ENCODE measurements at regions not wholly inside any gene's neighbourhood (a gene's known extent, or its start where the extent isn't known, plus 50 kb on each side); places are given as distances from the start of the nearest gene placed in this dataset.

DNA sequence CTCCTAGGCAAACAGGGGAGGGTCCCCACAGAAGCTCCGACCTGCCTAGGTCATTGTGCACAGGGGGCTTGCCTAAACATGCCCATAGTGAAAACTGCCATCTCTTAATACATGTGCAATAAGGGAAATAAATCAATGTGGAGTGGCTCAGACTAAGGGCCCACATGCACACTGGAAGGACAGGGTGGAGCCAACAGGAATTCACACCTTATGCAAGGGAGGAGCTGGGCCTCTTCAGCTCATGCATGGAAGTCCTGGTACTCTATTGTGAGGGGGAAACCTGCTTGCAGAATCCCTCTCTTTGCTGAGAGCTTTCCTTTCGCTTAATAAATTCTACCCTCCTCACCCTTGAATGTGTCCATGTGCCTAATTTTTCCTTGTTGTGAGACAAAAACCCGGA lies 815.8 kb downstream of the EFNA5 start:
- Mint-ChIP-seq H3K27ac (no peak overlapping the region), H3K36me3 (ENCODE audit: low read depth) (no peaks in the 10 kb centered on the region), H3K4me1 (ENCODE audit: low read depth) (no peaks in the 10 kb centered on the region), H3K27me3 (ENCODE audit: low read depth) (no peaks in the 10 kb centered on the region), H3K4me3 (no peak overlapping the region), H3K9me3 (peaks cover 5% of the 10 kb centered on the region)
- no peak for DNase-seq (ENCODE audit: low spot score)

DNA sequence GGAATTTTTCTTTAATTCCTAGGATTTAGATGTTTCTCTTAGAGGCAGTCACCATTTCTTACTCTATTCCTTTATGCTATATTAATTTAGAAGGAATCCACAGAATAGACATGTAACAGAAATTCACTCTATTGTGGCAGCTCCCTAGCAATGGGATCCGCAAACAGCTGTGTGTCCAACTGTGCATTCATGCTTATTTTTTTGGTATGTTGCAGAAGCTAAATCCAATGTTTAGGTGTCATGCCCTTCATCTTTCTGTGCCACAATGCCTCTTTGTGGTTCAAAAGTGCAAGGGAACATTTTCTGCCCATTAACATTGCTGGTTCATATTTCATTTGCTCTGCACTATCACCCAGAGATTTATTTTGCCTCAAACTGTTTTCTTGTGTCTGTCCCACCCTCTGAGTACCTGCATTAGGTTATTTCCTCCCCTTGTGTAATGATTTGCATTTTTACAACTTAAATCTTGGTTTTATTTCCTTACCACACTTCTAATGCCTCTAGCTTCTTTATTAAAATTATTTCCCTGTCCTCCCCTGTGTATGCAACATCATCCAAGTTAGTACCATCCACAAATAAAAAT lies 816.5 kb downstream of the EFNA5 start:
- Mint-ChIP-seq H3K36me3 (ENCODE audit: low read depth) (no peaks in the 10 kb centered on the region), H3K27me3 (ENCODE audit: low read depth) (no peaks in the 10 kb centered on the region), H3K4me3 (no peak overlapping the region), H3K9me3 (peaks cover 1% of the 10 kb centered on the region), H3K27ac (no peak overlapping the region), H3K4me1 (ENCODE audit: low read depth) (no peaks in the 10 kb centered on the region)
- DNase-seq (ENCODE audit: low spot score): no peak

DNA sequence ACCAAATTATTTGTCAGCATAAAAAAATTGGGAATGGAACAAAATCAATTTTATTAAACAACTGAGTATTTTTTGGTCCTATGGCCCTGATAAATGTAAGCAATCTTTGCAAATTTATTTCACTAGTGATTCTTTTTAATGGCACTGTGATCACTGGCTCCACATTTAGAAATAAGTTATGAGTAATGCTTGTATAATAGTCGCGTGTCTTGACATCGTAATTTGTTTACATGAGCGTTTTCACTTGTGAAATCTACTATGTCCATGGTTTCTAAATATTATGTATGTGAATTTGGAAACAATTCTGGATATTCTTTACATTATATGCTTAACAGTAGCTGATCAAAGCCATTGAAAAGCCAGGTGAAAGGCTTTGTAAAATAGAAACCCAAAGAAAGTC lies 817.5 kb downstream of the EFNA5 start:
- DNase-seq (ENCODE audit: low spot score): no peak
- Mint-ChIP-seq H3K27me3 (ENCODE audit: low read depth) (no peaks in the 10 kb centered on the region), H3K27ac (no peak overlapping the region), H3K9me3 (no peaks in the 10 kb centered on the region), H3K4me3 (no peak overlapping the region), H3K4me1 (ENCODE audit: low read depth) (no peaks in the 10 kb centered on the region), H3K36me3 (ENCODE audit: low read depth) (no peaks in the 10 kb centered on the region)

DNA sequence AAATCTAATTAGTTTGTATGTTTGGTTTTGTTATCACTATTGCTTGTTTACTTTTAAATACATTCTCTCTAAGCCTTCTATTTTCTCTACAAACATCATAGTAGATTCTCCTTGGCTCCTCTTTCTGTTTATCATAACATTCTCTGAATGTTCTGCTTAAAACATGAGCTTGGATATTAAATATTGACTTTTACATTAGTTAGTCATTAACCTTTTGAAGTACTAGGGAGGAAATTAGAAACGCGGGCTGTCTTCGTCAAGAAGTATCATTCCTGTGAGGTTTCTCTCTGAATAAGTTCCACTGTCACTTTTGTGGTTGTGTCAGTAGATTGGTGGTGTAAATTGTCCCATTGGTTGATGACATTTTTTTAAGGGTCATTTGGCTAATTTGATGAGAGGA lies 821.5 kb downstream of the EFNA5 start:
- H3K27me3 Mint-ChIP-seq (ENCODE audit: low read depth): no peaks in the 10 kb centered on the region
- H3K36me3 Mint-ChIP-seq (ENCODE audit: low read depth): no peaks in the 10 kb centered on the region
- no peak overlapping the region for H3K27ac Mint-ChIP-seq
- no peaks in the 10 kb centered on the region for H3K4me1 Mint-ChIP-seq (ENCODE audit: low read depth)
- H3K9me3 Mint-ChIP-seq: no peaks in the 10 kb centered on the region
- no peak for DNase-seq (ENCODE audit: low spot score)
- no peak overlapping the region for H3K4me3 Mint-ChIP-seq

DNA sequence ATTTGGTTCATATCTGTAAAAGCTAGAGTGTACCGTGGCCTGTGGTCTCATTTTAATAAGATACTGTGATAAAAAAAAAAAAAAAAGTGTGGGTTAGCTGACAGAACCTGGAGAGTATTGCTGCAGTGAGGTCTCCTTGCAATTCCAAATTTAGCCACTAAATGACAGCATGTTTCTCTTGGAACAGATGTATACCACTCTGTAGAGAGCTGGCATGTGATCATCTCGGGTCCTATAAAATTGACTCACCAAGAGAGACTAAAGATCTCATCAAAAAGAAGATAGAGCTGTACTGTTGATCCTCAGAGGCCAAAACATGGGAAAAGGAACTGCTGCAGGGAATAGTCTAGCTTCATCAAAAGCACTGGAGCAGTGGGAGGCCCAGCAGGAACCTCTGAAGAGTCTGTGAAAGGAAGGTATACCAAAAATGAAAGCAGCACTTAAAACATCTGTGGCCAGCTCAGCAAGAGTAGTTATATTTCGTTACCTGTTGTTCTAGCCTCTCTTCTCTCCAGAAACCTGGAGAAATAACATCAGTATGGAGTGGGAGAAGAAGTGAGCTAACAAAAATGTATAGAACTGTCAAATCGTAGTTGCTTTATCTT lies 826.8 kb downstream of the EFNA5 start:
- H3K4me1 Mint-ChIP-seq (ENCODE audit: low read depth): no peaks in the 10 kb centered on the region
- H3K4me3 Mint-ChIP-seq: no peak overlapping the region
- H3K36me3 Mint-ChIP-seq (ENCODE audit: low read depth): no peaks in the 10 kb centered on the region
- peaks cover 7% of the 10 kb centered on the region for H3K9me3 Mint-ChIP-seq
- no peak overlapping the region for H3K27ac Mint-ChIP-seq
- DNase-seq (ENCODE audit: low spot score): no peak
- H3K27me3 Mint-ChIP-seq (ENCODE audit: low read depth): no peaks in the 10 kb centered on the region

DNA sequence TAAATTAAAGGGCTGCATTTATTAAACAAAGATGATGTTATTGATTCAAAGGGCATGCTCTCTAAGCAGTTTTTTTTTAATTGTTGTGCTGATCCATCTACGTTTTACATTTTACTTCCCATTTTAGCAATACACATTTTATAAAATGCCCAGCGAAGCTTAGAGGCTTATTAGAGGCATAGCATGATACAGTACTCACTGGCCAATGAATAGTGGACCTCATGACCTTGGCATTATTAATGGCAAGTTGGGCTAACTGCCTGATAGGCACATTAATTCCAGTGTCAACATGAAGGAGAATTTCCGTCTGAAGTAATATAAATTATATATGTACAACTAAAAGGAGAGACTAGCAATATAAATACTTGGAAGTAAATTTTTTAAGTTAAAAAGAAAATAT lies 837.2 kb downstream of the EFNA5 start:
- no peaks in the 10 kb centered on the region for H3K27me3 Mint-ChIP-seq (ENCODE audit: low read depth)
- no peaks in the 10 kb centered on the region for H3K4me1 Mint-ChIP-seq (ENCODE audit: low read depth)
- no peaks in the 10 kb centered on the region for H3K9me3 Mint-ChIP-seq
- no peak overlapping the region for H3K4me3 Mint-ChIP-seq
- H3K36me3 Mint-ChIP-seq (ENCODE audit: low read depth): no peaks in the 10 kb centered on the region
- H3K27ac Mint-ChIP-seq: no peak overlapping the region
- no peak for DNase-seq (ENCODE audit: low spot score)

DNA sequence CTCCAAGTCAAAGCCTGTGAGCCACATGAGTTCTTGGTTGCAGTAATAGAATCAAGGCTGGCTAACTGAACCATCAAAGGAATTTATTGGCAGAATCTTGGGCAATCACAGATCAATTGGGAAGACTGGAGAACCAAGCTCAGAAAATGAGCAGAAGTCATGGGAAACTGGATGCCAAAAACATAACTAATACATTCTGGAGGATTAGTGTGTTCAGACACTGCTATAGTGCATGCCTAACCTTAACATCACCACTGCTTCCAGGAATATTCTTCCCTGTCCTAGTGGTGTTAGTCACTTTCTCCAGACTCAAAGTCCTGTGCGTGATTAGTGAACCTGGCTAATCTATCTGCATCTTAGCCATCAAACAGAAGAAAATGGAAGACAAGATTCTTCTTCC lies 843.7 kb downstream of the EFNA5 start:
- H3K27me3 Mint-ChIP-seq (ENCODE audit: low read depth): no peaks in the 10 kb centered on the region
- H3K36me3 Mint-ChIP-seq (ENCODE audit: low read depth): no peaks in the 10 kb centered on the region
- no peak overlapping the region for H3K4me3 Mint-ChIP-seq
- H3K27ac Mint-ChIP-seq: no peak overlapping the region
- H3K4me1 Mint-ChIP-seq (ENCODE audit: low read depth): no peaks in the 10 kb centered on the region
- DNase-seq (ENCODE audit: low spot score): no peak
- H3K9me3 Mint-ChIP-seq: peaks cover 5% of the 10 kb centered on the region

DNA sequence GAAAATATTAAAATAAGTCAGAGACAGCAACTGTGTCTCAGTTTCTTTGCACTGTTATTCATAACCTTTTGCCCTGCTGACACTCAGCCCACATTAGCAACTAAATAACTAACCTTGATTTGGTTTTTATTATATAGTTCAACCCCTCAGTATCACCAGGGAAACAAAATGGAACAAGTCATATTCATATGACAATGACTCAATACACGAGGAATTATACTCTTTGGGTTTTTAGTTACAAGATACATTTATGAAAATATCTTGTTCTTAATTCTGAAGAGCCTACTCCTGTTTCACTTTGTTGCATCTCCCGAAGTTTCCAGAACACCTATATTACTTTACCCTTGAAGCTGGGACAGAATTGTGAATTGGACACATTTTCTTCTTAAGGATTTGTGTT lies 845.4 kb downstream of the EFNA5 start:
- DNase-seq (ENCODE audit: low spot score): no peak
- peaks cover 5% of the 10 kb centered on the region for H3K9me3 Mint-ChIP-seq
- H3K4me3 Mint-ChIP-seq: no peak overlapping the region
- no peaks in the 10 kb centered on the region for H3K36me3 Mint-ChIP-seq (ENCODE audit: low read depth)
- no peaks in the 10 kb centered on the region for H3K27me3 Mint-ChIP-seq (ENCODE audit: low read depth)
- no peaks in the 10 kb centered on the region for H3K4me1 Mint-ChIP-seq (ENCODE audit: low read depth)
- no peak overlapping the region for H3K27ac Mint-ChIP-seq

DNA sequence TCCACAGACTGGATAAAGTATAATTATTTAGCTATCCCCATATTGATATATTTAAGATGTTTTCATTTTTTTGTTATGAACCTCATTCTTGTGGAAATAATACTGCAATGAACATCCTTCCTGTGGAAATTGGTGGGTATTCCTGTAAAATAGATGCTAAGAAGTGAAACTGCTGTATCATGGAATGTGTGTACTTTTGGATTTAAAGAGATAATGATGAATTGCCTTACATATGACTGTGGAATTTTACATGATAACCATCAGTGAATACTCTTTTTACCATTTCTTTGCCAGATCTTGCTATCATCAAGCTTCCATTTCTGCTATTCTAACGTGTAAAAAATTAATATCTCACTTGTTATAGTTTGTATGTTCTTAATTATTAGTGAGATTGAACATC lies 847.9 kb downstream of the EFNA5 start:
- Mint-ChIP-seq H3K4me1 (ENCODE audit: low read depth) (no peaks in the 10 kb centered on the region), H3K27me3 (ENCODE audit: low read depth) (no peaks in the 10 kb centered on the region), H3K4me3 (no peak overlapping the region), H3K36me3 (ENCODE audit: low read depth) (no peaks in the 10 kb centered on the region), H3K9me3 (peaks cover 2% of the 10 kb centered on the region), H3K27ac (no peak overlapping the region)
- no peak for DNase-seq (ENCODE audit: low spot score)

DNA sequence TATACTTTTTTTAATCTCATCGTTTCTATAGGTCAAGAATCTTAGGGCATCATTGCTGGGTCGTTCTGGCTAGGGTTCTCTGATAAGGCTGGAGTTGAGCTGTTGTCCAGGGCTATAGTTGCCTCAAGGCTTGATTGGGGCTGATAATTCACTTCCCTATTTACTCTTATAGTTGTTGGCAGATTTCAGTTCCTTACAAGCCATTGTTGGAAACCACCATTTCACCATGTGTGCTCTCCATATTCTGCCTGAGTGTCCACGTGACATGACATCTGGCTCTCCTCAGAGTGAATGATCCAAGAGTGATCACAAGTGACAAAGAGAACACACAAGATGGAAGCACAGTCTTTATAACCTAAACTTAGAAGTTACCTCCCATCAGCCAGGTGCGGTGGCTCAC lies 852.2 kb downstream of the EFNA5 start:
- no peaks in the 10 kb centered on the region for H3K27me3 Mint-ChIP-seq (ENCODE audit: low read depth)
- H3K36me3 Mint-ChIP-seq (ENCODE audit: low read depth): no peaks in the 10 kb centered on the region
- H3K9me3 Mint-ChIP-seq: no peaks in the 10 kb centered on the region
- H3K4me1 Mint-ChIP-seq (ENCODE audit: low read depth): no peaks in the 10 kb centered on the region
- H3K27ac Mint-ChIP-seq: no peak overlapping the region
- no peak overlapping the region for H3K4me3 Mint-ChIP-seq
- no peak for DNase-seq (ENCODE audit: low spot score)

DNA sequence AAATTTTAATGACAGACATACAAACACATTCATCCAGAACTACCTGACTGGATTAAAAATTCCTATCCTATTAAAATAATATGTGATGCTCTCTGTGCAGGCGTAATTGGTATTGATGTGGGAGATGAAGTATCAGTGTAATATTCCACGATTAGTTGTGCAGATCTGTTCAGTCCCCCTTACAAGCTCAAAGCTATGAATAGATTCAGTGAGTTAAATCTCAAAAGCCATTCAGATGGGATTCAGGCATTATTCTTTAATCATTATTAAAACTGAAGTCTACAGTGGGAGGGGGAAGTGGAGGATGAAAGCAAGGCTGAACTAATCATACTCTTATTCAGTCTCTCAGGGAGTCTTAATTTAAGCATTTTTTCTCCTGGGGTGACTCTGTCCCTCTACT lies 855.8 kb downstream of the EFNA5 start:
- no peak overlapping the region for H3K27ac Mint-ChIP-seq
- H3K9me3 Mint-ChIP-seq: no peaks in the 10 kb centered on the region
- H3K4me3 Mint-ChIP-seq: no peak overlapping the region
- no peaks in the 10 kb centered on the region for H3K36me3 Mint-ChIP-seq (ENCODE audit: low read depth)
- H3K4me1 Mint-ChIP-seq (ENCODE audit: low read depth): no peaks in the 10 kb centered on the region
- DNase-seq (ENCODE audit: low spot score): no peak
- no peaks in the 10 kb centered on the region for H3K27me3 Mint-ChIP-seq (ENCODE audit: low read depth)

DNA sequence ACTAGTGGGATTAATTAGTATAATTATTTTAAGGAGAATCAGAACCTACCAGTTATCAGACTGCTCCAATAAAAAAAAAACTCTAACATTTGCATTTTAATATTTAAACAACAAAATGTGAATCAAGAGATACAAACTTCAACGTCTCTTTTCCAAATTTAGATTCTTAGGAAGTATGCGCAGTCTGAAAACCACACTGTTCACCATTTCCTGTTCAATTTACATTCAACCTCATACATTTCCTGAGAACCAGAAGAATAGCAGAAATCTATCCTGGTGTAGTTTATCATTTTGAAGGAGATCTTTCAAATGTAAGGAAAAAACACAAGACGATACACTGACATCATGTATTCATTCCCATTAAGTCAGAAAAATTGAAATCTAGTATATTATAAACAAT lies 869.2 kb downstream of the EFNA5 start:
- H3K27ac Mint-ChIP-seq: no peak overlapping the region
- no peaks in the 10 kb centered on the region for H3K27me3 Mint-ChIP-seq (ENCODE audit: low read depth)
- peaks cover 3% of the 10 kb centered on the region for H3K9me3 Mint-ChIP-seq
- H3K4me1 Mint-ChIP-seq (ENCODE audit: low read depth): no peaks in the 10 kb centered on the region
- no peaks in the 10 kb centered on the region for H3K36me3 Mint-ChIP-seq (ENCODE audit: low read depth)
- DNase-seq (ENCODE audit: low spot score): no peak
- H3K4me3 Mint-ChIP-seq: no peak overlapping the region

DNA sequence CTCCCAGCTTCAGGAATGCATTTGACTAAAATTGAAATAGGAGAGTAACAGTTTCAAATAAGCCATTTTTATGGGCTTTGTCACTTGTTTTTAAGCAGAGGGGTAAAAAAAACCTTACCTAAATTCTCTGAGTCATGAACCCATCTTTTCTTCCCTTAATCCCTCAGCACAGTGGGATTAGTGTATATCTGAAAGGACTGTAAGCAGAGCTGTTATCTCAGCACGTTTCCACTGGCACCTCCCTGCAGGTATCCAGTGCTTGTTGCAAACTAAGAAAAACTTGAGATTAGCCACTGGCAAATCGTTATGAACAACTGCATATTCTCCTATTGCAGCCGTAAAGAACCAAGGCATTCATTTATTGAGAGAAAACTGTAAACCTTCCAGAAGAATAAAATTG lies 872.7 kb downstream of the EFNA5 start:
- Mint-ChIP-seq H3K27me3 (ENCODE audit: low read depth) (no peaks in the 10 kb centered on the region), H3K36me3 (ENCODE audit: low read depth) (no peaks in the 10 kb centered on the region), H3K4me1 (ENCODE audit: low read depth) (no peaks in the 10 kb centered on the region), H3K4me3 (no peak overlapping the region), H3K27ac (no peak overlapping the region), H3K9me3 (no peaks in the 10 kb centered on the region)
- DNase-seq (ENCODE audit: low spot score): no peak

DNA sequence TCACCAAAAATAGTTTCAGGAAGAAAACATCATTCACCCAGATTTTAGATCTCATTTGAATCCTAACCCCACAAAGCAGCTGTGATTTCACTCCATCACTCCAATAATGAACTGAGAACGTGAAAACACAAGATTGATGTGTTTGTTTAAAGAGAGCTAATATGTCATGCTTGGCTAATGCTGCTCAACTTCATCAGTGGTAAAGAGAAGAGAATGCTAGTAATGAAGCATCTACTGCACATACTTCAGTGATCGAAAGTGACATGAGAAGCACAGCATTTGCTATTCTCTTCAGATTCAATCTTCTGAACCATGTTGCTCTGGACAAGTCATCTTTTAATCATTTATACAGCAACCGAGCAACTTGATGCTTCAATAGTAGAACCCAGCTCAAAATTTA lies 874.7 kb downstream of the EFNA5 start:
- Mint-ChIP-seq H3K9me3 (no peaks in the 10 kb centered on the region), H3K27me3 (ENCODE audit: low read depth) (no peaks in the 10 kb centered on the region), H3K36me3 (ENCODE audit: low read depth) (no peaks in the 10 kb centered on the region), H3K4me1 (ENCODE audit: low read depth) (no peaks in the 10 kb centered on the region), H3K4me3 (no peak overlapping the region), H3K27ac (no peak overlapping the region)
- DNase-seq (ENCODE audit: low spot score): no peak

DNA sequence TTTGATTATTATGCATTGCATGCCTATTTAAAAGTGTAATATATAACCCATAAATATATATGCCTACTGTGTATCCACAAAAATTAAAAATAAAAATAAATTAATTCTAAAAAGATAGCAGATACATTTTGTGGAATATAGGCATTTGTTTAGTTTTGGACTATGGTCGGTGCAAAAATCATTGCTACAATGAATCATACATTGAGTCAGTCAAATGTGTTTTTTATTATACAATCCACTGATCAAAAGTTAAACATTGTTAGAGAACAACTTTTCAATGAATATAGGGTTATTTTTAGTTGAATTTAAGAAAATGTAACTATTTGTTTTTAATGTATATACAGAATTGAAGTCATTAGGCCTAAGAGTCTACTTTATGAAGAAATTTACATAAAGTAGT lies 885.9 kb downstream of the EFNA5 start:
- Mint-ChIP-seq H3K4me3 (no peak overlapping the region), H3K27ac (no peak overlapping the region), H3K4me1 (ENCODE audit: low read depth) (no peaks in the 10 kb centered on the region), H3K36me3 (ENCODE audit: low read depth) (no peaks in the 10 kb centered on the region), H3K9me3 (peaks cover 15% of the 10 kb centered on the region), H3K27me3 (ENCODE audit: low read depth) (no peaks in the 10 kb centered on the region)
- no peak for DNase-seq (ENCODE audit: low spot score)

Data from T-helper 2 cell treated with Interferon-gamma antibody and Interleukin-4, amounts not matched to agents 5 μg/mL and 100 μg/mL, for 36 hours (primary cell).